ENCODE measurements at regions not wholly inside any gene's neighbourhood (a gene's known extent, or its start where the extent isn't known, plus 50 kb on each side); places are given as distances from the start of the nearest gene placed in this dataset.

GRCh38 chr14:99094901-99095300, 177.1 kb downstream of the BCL11B start:
- intact Hi-C loops (cut with DNase I): no loop called here
- Histone ChIP-seq H3K4me1 (ENCODE audit: control insufficient read depth, insufficient read depth, low read length) (no peaks in the 10 kb centered on the region), H3K27me3 (ENCODE audit: control insufficient read depth, insufficient read depth) (no peaks in the 10 kb centered on the region), H3K4me3 (ENCODE audit: low read length) (no peak overlapping the region), H3K9me3 (ENCODE audit: control insufficient read depth, low read length) (no peaks in the 10 kb centered on the region), H3K27ac (ENCODE audit: low read length) (no peak overlapping the region)
- DNase-seq: no peak
- ATAC-seq: no peak
- WGBS: 81% methylated on average over 12 of the region's 12 CpGs

- Histone ChIP-seq H3K9me3 (ENCODE audit: control insufficient read depth, low read length) (no peaks in the 10 kb centered on the region), H3K4me1 (ENCODE audit: control insufficient read depth, insufficient read depth, low read length) (no peaks in the 10 kb centered on the region), H3K4me3 (ENCODE audit: low read length) (no peak overlapping the region), H3K27ac (ENCODE audit: low read length) (no peak overlapping the region), H3K27me3 (ENCODE audit: control insufficient read depth, insufficient read depth) (no peaks in the 10 kb centered on the region)
- no peak for ATAC-seq
- 90% methylated on average over 2 of the region's 2 CpGs for WGBS
- DNase-seq: no peak
- intact Hi-C loops (cut with DNase I): no loop called here
Observed at GRCh38 chr14:99095369-99095768, 176.6 kb downstream of the BCL11B start.

GRCh38 chr14:99098199-99098598, 173.8 kb downstream of the BCL11B start:
- DNase-seq (no peak), ATAC-seq (no peak)
- H3K4me3 ChIP-seq (ENCODE audit: low read length): no peak overlapping the region
- no peak overlapping the region for H3K27ac ChIP-seq (ENCODE audit: low read length)
- H3K9me3 ChIP-seq (ENCODE audit: control insufficient read depth, low read length): no peaks in the 10 kb centered on the region
- no peaks in the 10 kb centered on the region for H3K27me3 ChIP-seq (ENCODE audit: control insufficient read depth, insufficient read depth)
- WGBS: 66% methylated on average over 6 of the region's 6 CpGs
- intact Hi-C loops (cut with DNase I): no loop called here
- H3K4me1 ChIP-seq (ENCODE audit: control insufficient read depth, insufficient read depth, low read length): no peaks in the 10 kb centered on the region

DNA sequence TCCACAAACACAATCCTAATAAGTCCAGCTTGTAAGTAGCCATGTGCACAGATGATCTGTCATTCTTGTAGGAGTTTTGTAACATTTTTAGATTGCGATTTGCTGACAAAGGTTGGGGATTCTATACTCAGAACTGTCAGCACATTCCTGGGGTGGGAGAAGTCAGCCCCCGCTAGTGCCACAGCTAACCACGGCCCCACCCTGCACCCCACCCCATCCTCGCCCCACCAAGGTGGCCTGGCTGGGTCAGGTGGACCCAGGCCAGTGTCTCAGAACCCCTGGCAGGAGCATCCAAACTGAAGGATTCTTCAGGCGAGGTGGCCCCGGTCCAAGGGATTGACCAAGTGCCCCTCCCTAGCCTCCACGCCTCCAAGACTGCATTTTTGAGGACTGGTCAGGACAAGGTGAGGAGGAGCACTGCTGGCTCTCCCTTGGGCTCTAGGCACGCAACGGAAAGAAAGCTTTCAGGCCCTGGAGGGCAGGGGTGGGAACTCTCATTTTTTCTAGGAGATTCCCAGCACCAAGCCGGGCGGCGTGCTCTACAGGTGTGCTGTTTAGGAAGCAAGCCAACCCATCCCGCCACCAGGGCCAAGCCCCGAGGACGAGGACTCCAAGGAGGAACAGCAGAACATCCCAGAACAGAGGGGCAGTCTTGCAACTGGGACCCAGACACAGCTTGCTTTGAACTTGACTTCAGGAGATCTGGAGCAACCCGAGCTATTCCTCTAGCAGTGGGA, 172.8 kb downstream of the BCL11B start:
- DNase-seq: no peak
- WGBS: 73% methylated on average over 16 of the region's 16 CpGs
- ATAC-seq: no peak
- intact Hi-C loops (cut with DNase I): no loop called here
- Histone ChIP-seq H3K27ac (ENCODE audit: low read length) (no peak overlapping the region), H3K4me3 (ENCODE audit: low read length) (no peak overlapping the region), H3K27me3 (ENCODE audit: control insufficient read depth, insufficient read depth) (no peaks in the 10 kb centered on the region), H3K9me3 (ENCODE audit: control insufficient read depth, low read length) (no peaks in the 10 kb centered on the region), H3K4me1 (ENCODE audit: control insufficient read depth, insufficient read depth, low read length) (no peaks in the 10 kb centered on the region)

GRCh38 chr14:99100497-99101270, 171.3 kb downstream of the BCL11B start:
- Histone ChIP-seq H3K4me3 (ENCODE audit: low read length) (no peak overlapping the region), H3K27me3 (ENCODE audit: control insufficient read depth, insufficient read depth) (no peaks in the 10 kb centered on the region), H3K4me1 (ENCODE audit: control insufficient read depth, insufficient read depth, low read length) (no peaks in the 10 kb centered on the region), H3K27ac (ENCODE audit: low read length) (no peak overlapping the region), H3K9me3 (ENCODE audit: control insufficient read depth, low read length) (no peaks in the 10 kb centered on the region)
- ATAC-seq (no peak), DNase-seq (no peak)
- WGBS: 70% methylated on average over 10 of the region's 10 CpGs
- intact Hi-C loops (cut with DNase I): no loop called here

GRCh38 chr14:99101855-99102461, 170.0 kb downstream of the BCL11B start:
- Histone ChIP-seq H3K9me3 (ENCODE audit: control insufficient read depth, low read length) (no peaks in the 10 kb centered on the region), H3K27me3 (ENCODE audit: control insufficient read depth, insufficient read depth) (no peaks in the 10 kb centered on the region), H3K4me3 (ENCODE audit: low read length) (no peak overlapping the region), H3K4me1 (ENCODE audit: control insufficient read depth, insufficient read depth, low read length) (no peaks in the 10 kb centered on the region), H3K27ac (ENCODE audit: low read length) (no peak overlapping the region)
- ATAC-seq (no peak), DNase-seq (no peak)
- WGBS: 58% methylated on average over 6 of the region's 6 CpGs
- intact Hi-C loops (cut with DNase I): no loop called here

GRCh38 chr14:99116741-99117295, 155.2 kb downstream of the BCL11B start:
- H3K27ac ChIP-seq (ENCODE audit: low read length): no peak overlapping the region
- intact Hi-C loops (cut with DNase I): no loop called here
- H3K27me3 ChIP-seq (ENCODE audit: control insufficient read depth, insufficient read depth): no peaks in the 10 kb centered on the region
- H3K9me3 ChIP-seq (ENCODE audit: control insufficient read depth, low read length): no peaks in the 10 kb centered on the region
- DNase-seq (no peak), ATAC-seq (no peak)
- WGBS: 77% methylated on average over 9 of the region's 9 CpGs
- no peaks in the 10 kb centered on the region for H3K4me1 ChIP-seq (ENCODE audit: control insufficient read depth, insufficient read depth, low read length)
- no peak overlapping the region for H3K4me3 ChIP-seq (ENCODE audit: low read length)

- Histone ChIP-seq H3K4me1 (ENCODE audit: control insufficient read depth, insufficient read depth, low read length) (no peaks in the 10 kb centered on the region), H3K9me3 (ENCODE audit: control insufficient read depth, low read length) (no peaks in the 10 kb centered on the region), H3K4me3 (ENCODE audit: low read length) (no peak overlapping the region), H3K27ac (ENCODE audit: low read length) (no peak overlapping the region), H3K27me3 (ENCODE audit: control insufficient read depth, insufficient read depth) (no peaks in the 10 kb centered on the region)
- intact Hi-C loops (cut with DNase I): no loop called here
- 54% methylated on average over 11 of the region's 11 CpGs for WGBS
- DNase-seq (no peak), ATAC-seq (no peak)
Observed at GRCh38 chr14:99117671-99118045, 154.3 kb downstream of the BCL11B start.

- DNase-seq (no peak), ATAC-seq (no peak)
- Histone ChIP-seq H3K27me3 (ENCODE audit: control insufficient read depth, insufficient read depth) (no peaks in the 10 kb centered on the region), H3K9me3 (ENCODE audit: control insufficient read depth, low read length) (no peaks in the 10 kb centered on the region), H3K27ac (ENCODE audit: low read length) (no peak overlapping the region), H3K4me1 (ENCODE audit: control insufficient read depth, insufficient read depth, low read length) (no peaks in the 10 kb centered on the region), H3K4me3 (ENCODE audit: low read length) (no peak overlapping the region)
- intact Hi-C loops (cut with DNase I): no loop called here
- WGBS: 13% methylated on average over 53 of the region's 53 CpGs
Observed at GRCh38 chr14:99118046-99118721, 153.8 kb downstream of the BCL11B start.

DNA sequence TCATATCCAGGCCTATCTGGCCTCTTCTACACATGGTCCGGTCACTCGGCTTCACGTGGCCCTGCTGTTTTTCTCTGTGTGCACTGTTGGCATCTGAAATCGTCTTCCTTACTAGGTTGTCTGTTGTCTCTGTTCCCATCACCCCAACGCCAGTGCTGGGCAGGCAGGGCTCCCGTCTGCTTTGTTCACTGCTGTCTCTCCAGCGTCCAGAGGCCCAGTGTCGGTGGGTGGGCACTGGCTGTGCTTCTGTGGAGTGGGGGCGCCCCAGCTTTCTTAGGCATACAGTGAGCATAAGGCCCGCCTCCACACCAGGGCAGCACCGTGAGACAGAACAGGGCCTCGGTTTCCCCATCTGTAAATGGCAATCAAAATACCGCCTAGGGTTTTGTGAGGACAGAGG, 153.1 kb downstream of the BCL11B start:
- DNase-seq: no peak
- H3K27ac ChIP-seq (ENCODE audit: low read length): no peak overlapping the region
- WGBS: 57% methylated on average over 13 of the region's 13 CpGs

More for the DNA sequence above, 153.1 kb downstream of the BCL11B start:
- Histone ChIP-seq H3K4me3 (ENCODE audit: low read length) (no peak overlapping the region), H3K27me3 (ENCODE audit: control insufficient read depth, insufficient read depth) (no peaks in the 10 kb centered on the region), H3K4me1 (ENCODE audit: control insufficient read depth, insufficient read depth, low read length) (no peaks in the 10 kb centered on the region), H3K9me3 (ENCODE audit: control insufficient read depth, low read length) (no peaks in the 10 kb centered on the region)
- intact Hi-C loops (cut with DNase I): no loop called here
- ATAC-seq: no peak
